ENCODE measurements at regions not wholly inside any gene's neighbourhood (a gene's known extent, or its start where the extent isn't known, plus 50 kb on each side); places are given as distances from the start of the nearest gene placed in this dataset.

DNA sequence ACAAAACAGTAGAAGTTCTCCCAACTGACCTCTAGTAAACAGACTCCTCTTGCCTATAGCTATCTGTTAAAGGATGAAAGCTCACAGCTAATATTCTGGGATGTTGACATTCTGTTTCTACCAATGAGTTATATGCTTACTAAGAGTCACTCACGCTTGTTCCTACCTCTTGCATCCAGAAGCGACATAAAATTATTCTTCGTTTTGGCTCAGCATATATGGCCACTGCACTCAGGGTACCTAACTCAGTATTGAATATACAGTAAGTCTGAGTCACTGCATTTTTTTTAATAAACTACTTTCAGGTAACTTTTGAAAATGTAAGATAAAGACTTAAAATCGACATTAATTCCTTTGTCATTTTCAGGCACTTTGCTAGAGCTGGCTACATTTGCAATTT, 214.4 kb upstream of the STXBP5 start:
- no peak for DNase-seq

DNA sequence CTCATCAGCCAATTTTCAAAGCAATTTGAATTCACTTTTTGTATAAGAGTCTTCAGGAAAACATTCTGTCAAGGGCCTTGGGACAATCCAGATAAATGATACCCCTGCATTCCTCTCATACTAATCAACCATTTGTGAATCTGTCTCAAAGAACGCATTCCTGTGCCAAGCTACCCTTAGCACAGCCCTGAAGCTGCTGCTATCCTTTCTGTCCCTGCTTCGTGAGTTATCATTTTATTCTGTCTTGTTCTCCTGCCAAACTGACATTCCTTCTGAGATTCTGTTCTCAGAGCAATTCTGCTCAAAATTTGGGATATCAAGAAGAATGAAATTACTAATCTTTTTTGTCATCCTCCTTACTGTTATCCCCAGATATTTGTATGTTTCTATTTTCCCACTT, 213.9 kb upstream of the STXBP5 start:
- DNase-seq, result no peak

DNA sequence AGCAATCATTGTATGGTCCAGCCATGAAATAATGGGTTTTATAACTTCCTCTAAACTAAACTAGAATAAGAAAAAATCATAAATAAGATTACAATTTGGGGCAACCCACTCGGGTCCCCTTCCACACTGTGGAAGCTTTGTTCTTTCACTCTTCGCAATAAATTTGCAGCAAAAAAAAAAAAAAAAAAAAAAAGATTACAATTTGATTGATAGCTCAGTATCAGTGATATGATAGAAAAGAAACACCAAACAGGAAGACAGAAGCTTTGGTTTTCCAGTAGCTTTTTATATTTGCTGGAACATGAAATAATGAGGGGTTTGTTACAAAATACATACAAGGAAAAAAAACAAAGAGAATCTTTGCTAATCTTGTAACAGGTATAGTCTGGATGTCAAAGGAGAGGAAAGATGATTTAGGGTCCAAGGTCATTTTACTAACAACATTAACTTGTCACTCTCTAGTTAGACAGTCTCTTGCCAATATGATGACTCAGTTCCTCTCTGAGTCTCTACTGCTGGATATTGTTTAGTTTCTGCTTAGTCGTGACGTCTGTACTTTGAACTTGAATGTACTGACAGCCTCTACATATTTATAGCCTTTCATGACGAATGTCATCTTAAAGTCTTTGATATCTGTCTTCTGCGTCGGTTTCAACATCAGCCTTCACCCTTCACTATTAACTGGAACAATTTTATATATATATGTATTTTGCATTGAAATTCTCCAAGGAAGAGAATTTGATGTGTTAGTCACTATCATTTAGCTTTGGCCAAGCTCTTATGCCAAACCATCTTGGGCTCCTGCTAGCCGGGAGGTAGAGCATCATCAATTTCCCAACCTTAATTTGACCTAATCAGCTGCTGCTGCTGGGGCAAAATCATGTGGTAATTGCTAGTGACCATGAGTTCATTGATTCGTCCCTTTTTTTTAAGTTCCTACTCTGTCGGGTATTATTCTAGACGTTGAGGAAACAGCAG, 213.1 kb upstream of the STXBP5 start:
- DNase-seq, result no peak

DNA sequence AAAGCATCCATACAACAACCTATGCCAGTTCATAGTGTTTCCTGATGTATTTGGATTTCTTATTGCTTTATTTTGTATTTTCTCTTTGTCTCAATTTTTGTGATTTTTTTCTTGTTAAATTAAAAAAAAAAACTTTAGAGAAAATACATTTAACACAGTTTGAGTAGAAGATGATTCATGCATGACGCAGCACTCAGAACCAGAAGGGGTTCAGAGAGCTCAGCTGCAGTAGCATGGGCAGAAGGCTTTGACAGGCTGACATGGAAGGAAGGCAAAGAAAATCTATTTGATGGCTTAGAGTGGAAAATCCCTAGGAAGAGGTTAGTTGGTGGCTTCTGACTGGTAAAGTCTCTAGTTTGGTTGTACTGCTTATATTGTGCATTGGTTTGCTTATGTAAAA, 207.2 kb upstream of the STXBP5 start:
- DNase-seq, result no peak

DNA sequence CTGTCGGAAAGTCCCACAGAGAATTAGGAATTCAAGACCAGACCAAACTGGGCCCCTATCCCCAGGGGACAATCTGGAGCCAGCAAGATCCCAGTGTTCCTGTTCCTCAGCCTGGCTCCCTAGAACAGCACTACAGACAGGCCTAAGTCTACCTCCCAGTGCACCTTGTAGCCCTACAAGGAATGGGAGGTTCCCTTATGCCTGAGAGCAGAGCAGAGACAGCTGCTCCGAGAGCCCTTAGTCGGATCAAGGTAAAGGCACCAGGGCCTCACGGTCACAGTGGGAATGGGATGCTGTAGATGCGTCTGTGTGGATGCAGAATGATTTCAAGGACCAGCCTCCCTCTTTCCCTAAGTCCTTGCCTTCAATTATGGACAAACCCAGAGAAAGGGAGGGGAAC, 204.5 kb upstream of the STXBP5 start:
- no peak for DNase-seq

DNA sequence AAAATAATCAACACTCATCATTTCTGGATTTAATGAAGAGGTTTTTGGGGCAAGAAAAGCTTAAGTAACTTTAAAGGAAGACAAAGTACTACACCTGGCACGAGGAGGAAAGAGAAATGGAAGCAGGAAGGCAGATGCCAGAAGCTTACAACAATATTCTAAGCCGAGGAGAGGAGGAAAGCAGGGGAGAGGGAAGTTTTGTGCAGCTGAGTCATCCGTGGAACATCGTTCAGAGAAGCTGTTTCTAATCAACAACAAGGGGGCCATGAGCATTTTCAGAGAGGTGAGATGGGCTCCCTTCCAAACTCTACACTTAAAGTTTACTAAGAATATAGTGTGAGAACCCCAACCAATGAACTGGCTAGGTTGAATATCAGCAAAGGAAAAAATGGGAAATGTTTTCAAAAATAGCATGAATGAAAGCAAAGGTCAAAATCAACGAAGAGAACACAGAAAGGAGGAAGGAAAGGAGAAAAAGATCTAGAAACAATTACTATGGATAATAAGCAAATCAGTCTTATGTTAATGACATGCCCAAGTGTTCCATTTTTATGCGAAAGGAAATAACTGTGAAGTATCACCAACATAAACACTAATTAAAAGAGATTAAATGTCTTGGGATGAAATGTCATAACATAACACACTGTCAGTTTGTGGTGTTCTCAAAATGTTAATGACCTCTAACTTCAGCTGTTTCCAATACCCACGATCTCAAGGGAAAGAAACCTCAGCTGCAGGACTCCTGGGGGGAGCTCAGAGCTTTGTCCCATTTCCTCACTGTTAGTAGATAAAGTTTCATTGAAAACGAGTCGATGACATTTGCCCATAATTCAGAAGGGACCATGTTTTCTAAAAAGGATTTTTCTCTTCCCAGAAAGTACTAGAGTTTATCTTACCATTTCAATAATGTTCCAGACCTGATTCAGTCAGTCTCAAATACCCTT, 203.4 kb upstream of the STXBP5 start:
- DNase-seq, result no peak

DNA sequence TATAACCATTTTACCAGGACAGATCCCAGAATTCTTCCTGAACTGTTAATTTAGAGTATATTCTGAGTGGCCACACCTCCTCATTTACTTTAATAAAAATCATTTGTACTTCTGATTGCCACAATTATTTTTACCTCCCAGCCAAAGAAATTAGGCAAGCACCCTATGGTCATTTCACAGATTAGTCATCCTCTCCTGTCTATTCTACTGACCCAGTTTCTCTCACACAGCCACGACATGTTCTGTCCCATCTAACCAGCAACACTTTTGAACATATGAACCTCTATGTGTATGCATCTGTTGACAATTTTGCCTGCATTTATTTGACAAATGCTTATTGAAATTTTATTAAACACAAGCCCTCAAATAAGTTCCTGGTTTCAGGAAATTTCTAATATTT, 202.6 kb upstream of the STXBP5 start:
- no peak for DNase-seq

DNA sequence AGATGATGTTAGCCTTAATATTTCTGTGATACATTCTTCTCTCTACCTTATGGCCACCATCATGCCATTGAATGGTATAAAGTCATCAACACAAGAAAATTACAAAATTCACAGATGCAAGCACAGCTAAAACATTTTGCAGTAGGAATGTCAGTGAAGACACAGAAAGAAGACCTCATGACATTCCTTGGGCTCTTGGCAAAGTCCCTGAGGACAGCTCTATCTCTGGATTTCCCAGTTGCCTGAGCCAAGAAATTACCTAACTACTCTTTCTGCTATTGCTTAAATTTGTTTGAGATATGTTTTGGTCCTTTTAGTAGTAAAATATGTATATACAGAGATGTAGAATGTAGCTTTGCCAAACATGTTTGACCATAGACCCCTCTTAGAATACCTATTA, 201.0 kb upstream of the STXBP5 start:
- DNase-seq, result no peak

DNA sequence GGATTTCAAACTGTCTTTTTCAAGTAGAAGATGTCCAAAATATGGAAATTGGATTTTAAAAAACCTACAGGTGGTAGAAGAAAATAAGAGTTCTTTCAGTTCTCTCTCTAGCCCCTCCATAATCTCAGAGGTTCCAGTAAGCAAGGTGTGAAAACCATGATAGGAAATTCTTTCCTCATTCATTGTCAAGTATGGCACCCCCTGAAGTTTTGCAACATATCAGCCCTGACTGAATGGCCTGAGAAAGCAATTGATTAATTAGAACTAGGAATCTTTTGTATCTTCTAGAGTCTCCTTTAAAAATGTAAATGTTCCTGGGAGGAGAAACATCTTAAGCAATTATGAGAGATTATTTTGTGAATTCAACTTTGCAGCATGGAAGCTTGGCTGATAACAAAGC, 198.7 kb upstream of the STXBP5 start:
- DNase-seq, result no peak

DNA sequence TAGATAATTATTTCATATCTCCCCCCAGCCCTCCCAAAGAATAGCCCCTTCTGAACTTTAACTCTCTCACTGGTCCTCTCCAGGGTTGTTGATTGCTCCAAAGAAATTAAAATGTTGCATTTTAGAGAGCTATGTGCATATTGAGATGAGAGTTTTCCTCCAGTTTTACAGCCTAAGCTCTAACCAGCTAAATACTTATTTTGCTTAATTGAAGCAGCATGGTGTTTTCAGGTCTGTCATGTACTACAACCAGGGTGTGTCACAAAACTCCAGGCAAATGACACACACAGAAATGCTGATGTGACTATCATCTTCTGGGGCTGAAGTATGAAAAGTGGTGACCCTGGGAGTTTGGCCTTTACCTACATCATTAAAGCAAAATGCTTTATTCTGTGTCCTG, 196.8 kb upstream of the STXBP5 start:
- DNase-seq, result no peak

DNA sequence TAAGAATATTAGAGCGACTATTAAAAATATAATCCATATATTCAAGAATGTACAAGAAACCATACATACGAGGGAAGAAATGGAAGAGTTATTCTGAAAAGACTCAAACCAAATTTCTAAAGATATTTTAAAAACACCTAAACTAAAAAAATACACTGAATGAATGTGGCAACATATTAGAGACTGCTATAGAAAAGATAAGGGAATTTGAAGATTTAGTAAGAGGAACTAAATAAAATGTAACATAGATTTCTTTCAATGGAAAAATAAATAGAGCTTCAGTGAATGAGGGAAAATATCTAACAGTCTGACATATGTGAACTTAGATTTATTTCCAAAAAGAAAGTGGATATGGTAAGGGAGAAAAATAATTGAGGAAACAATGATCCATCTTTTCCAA, 194.9 kb upstream of the STXBP5 start:
- DNase-seq, result no peak

DNA sequence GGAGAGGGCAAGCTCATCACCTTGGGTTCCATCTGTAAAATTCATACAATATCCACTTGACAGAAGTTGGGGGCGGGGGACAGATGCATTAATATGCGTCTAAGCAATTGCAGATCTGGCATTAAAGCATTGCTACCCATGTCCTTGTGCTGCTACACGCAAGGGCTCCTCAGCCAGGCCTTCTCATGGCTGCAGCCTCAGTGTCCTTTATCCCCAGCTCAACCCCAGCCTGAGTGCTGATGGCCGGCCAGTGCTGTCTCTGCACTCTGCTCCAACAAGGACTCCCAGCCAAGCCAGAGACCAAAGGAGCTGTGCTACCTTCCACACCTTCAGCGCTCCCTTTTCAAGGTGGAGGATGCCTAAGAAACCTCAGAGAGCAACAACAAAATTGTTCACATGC, 188.5 kb upstream of the STXBP5 start:
- DNase-seq, result no peak

DNA sequence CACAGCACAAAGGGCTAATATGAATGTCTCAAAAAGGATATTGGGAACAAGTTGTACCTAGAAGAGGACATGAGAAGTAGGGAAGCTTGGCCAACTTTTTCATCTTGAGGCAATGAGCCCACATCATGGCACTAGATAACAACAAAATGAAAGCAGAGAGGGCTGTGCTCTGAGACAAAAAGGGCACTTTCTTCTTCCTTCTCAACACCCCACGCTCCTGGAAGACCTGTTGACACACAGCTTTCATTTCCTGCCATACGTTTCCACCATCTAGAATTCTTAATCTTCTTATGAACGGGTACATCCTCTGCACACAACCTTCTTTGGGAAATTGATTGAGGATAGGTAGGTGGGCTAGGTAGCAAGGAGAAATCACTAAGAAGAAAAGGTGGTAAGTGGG, 187.8 kb upstream of the STXBP5 start:
- DNase-seq, result no peak

DNA sequence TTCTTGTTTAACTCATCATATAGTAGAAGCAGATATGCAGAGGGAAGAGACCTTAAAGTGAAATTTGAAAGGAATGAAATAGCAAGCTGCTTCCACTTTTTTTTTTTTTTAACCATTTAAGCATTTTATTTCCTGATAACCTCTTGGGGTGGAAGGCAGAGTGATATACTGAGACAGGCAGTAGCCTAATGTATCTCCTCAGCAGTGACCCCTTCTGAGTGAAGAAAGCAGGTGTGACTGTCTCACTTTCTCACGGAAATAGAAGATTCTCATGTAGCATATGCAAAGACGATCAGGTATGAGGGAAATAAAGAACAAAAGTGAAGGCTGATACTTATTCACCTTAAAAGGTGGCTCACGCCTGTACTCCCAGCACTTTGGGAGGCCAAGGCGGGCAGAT, 187.1 kb upstream of the STXBP5 start:
- DNase-seq, result no peak

DNA sequence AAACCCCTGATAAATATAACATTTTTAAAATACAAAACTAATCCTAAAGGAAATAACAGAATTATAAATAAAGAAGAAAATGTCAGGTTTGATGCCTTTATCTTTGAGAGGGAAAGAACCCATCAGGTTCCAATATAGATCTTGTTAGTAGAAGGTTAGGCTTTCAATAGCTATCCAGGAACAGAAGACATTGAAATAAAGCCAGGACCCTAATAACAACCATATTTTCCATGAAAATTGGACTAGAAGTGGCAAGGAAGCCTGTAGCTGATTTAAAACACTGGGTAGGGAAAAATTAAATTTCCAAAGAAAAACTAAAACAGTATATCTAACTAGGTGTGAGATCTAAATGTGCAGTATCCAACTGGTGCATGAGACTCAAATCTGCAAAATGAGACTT, 185.2 kb upstream of the STXBP5 start:
- no peak for DNase-seq

DNA sequence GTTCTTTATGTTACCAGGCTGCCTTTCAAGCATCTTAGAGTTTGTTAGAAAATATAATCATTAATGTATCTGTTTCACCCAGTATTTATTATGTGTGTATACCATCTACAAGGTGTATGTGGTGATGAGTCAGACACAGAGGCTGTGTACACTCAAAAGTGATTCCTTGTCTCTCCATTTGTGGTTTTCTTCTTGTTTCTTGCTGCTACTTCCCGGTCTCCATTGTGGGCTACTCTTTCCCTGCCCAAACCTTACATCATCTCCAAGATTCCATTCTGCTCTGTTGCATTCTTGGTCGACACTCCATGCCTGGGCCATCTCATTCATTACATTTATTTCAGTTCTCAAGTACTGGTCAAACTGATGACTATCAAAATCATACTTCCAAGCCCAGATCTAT, 182.2 kb upstream of the STXBP5 start:
- DNase-seq, result no peak

DNA sequence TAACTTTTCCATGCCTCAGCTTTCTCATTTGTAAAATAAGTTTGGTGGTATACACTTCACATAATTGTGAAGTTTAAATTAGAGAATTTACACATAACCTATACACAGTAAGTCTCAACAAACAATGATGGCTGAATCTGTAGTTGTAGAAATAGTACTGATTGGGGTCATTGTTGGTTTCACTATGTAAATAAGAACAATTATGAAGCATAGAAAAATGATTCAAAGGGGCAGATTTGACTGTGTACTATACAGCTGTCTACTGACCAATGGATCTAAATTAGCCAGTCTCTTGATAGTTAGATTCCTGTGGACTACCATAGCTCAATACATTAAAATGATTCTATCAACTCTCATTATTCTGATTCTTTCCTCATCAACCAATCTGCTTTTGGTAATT, 181.1 kb upstream of the STXBP5 start:
- DNase-seq, result no peak

DNA sequence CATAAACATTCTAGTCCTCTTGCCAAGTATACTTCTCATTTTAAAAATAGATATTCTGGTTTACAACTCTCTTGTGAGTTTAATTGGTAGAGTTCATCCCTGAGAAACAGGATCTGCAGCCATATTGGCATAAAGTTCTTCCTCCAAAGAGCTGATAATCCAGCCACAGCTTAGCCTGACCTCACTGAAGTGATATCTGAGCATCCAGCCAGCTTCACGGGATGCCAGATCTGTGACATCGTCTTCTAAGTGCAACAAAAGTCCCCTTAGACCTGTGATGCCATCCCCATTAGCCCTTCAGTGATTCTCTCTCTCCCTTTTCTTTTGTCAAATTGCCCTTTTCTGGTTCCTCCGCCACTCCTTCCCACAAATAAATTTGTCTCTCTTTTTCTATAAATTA, 180.6 kb upstream of the STXBP5 start:
- DNase-seq, result no peak

DNA sequence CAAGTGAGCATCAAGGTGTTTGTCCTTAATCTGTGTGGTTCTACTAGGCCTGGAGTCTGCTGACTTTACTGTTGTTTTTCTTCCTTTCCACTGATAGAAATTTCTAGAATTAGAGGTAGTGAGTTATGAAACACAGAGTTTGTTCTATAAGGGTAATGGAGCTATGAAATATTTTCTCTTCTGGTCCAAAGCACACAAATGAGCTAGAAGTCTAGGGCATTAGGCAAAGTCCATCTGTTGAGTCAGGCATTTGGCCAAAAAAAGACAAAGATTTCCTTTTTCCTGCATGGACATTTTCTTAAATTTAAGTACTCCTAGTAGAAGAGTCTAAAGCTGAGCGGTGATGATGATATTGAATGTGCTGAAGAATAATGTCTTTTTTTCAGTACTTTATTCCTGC, 174.3 kb upstream of the STXBP5 start:
- no peak for DNase-seq

DNA sequence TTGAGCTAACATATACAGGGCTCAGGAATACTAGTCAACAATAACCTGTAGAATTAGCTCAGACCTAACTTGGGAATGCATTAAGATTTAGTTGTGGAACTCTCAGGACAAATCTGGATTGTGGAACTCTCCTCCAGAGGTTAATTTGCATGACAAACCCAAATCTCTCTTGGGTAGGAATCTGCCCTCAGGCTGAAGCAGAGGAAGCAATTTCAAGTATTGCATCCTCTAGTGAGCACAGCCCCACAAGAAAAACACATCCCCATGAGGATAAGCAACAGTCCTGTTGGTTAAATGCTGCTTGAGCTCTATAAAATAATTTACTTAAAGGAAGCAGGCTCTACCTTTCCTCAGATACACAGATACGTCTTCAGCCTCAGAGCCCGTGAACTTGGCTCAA, 170.9 kb upstream of the STXBP5 start:
- no peak for DNase-seq

DNA sequence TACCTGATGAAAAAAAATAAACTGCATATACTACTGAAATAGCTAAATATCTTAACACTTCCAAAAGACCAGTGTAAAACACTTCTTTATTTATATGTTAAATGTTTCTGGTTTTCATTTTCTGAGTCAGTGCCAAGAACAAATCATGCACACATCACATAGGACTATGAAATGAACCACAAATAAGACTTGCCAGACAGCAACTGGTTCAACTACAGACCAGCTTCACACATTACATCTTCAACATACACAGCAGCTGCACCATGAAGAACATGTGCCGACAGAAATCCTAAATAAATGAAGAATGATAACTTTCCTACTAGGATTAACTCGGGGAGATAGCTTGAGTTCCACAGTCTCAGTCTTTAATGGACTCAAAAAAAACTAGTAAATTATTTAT, 168.3 kb upstream of the STXBP5 start:
- no peak for DNase-seq

DNA sequence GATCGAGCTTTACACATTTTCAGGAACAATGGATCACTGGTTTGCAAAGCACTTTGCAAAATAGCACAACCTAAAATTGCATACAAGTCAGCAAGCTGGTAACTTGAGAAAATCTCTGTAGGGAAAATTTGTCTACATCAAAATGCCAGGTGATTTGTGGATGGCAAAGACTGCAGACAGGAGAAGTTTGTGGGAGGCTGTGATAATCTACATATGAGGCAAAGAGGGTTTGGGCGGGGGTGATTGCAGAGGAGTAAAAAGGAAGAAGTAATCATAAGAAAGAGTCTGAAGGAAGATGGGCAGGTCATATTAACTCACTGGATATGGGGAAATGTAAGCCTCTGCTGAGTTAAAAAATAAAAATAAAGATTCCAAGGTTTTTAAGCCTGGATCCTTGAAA, 166.3 kb upstream of the STXBP5 start:
- no peak for DNase-seq

DNA sequence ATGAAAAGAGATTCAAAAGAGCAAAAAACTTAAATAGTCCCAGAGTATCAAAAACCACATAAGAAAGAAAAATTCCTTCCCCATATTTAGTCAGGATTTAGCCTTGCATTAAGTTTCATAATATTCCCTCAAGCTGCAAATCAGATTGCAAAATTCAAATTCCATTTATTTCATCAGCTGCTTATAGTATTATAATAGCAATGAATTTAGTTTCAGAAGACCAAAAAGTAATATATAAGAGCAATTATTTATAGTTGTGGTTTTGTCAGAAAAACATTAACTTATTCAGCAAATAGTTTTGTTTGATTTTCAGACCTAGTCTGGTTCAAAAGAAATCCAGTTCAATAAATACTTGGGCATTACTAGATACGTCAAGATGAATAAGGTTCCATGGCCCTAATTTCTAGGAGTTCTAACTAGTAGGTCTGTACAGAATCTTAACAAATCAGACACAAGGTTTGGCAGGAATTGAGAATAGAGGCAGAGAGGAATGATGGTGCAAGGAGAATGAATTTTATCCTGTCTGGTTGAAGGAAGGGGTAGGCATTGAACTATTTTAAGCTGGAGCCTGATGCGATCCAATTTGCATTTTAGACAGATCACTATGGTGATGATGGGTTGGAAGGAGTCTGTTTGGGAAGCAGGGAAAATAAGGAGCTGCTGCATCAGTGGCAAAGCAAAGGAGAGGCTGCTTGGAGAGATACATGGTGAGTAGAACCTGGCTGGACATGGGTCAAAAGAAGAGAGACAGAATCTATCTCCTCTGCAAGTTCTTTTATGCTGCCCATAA, 163.9 kb upstream of the STXBP5 start:
- no peak for DNase-seq

Measured in right forelimb (tissue), 1 donor.